Jurkat, Clone E6-1 (cell line): ENCODE measurements at regions not wholly inside any gene's neighbourhood (a gene's known extent, or its start where the extent isn't known, plus 50 kb on each side); places are given as distances from the start of the nearest gene placed in this dataset.

Experiments
- DNase-seq: peaks from one replicate; pipeline ENCODE4 v3.0.0-alpha.2; 2011; ENCODE audit warnings: low read depth, low spot score
- H3K4me3 ChIP-seq: 2 replicates; pipeline ENCODE4 v1.5.1; 2011; ENCODE audit warnings: mild to moderate bottlenecking, low read length, control low read depth, moderate library complexity

DNA sequence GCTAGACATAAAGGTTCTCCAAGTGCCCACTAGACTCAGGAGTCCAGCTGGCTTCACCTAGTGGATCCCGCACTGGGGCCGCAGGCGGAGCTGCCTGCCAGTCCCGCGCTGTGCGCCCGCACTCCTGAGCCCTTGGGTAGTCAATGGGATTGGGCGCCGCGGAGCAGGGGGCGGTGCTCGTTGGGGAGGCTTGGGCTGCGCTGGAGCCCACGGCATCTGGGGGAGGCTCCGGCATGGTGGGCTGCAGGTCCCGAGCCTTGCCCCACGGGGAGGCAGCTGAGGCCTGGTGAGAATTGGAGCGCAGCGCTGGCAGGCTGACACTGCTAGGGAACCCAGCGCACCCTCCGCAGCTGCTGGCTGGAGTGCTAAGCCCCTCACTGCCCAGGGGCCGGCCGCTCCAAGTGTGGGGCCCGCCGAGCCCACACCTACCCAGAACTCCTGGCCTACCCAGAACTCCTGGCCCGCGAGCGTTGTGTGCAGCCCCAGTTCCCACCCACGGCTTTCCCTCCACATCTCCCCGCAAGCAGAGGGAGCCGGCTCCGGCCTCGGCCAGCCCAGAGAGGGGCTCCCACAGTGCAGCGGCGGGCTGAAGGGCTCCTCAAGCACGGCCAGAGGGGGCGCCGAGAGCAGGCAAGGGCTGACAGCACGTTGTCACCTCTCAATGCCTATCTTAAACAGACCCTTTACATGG lies 260.7 kb upstream of the DMRT1 start:
- DNase-seq, result no peak
- H3K4me3 ChIP-seq, result no peak overlapping the region

DNA sequence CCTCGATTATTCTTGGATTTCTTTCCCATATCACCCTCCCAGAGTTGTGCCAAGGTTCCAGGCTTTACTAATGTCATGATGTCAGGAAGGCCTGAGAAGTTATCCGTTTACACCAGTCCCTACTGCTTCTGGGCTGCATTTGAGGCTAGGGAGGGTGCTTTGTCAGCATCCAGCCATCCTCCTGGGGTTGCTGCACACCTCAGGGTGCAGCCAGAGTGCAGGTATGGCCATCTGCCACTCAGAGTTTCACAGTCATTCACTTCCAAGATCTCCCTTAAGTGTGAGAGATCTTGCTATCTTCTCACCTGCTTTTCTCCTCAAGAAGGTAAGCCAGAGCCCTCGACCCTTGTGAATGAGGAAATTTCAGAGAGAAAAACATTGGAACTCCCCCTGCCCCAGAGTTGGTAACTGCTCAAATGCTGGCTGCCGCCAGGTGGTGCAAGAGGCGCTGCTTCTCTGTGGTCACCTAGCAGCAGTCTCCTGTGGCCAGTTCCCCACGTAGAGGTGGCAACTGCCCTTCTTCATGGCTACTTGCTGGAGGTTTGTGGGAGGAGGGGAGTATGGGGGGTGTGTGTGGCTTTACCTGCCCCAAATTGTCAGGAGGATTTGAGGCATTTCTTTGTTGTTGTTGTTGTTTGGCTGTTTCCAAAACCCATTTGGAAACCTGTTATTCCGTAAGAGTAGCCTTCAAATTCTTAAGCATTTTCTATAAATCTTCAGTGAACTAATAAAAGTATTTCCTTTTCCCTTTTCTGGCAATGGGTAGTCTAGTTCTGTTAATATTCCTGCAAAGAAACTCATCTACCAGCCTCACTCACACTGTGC lies 259.6 kb upstream of the DMRT1 start:
- no peak overlapping the region for H3K4me3 ChIP-seq
- DNase-seq, result no peak

DNA sequence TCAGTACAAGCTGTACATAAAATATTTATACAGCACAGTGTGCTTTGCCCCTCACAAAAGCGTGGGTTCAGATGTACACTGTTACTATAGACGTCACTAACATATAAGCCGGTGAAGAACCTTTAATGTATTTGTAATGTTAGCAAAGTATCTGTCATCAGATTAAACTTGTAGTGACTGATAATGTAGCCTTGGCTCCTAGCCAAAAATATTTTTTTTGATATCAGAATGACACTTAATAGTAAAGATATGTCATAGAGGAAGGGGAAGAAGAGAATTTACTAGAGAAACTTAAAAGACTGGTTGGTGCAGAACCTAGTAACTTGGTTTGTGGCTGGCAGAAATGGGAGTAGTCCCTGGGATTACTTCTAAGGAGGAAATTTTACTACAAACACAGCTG lies 258.7 kb upstream of the DMRT1 start:
- no peak for DNase-seq

DNA sequence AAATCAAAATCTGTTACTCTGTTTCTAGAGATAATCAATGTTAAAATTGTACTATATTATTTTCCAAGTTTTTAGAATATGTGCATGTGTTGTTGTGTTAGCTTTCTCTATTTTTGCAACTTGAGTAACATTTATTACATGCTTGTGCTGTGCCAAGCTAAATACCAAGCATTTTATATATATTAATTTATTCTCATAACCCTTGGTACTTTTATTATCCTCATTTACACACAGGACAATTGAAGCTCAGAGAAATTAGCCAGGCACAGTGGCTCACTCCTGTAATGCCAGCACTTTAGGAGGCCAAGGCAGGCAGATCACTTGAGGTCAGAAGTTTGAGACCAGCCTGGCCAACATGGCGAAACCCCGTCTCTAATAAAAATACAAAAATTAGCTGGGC lies 254.0 kb upstream of the DMRT1 start:
- H3K4me3 ChIP-seq, result no peak overlapping the region
- DNase-seq, result no peak

More for the DNA sequence above, 258.7 kb upstream of the DMRT1 start:
- no peak overlapping the region for H3K4me3 ChIP-seq

DNA sequence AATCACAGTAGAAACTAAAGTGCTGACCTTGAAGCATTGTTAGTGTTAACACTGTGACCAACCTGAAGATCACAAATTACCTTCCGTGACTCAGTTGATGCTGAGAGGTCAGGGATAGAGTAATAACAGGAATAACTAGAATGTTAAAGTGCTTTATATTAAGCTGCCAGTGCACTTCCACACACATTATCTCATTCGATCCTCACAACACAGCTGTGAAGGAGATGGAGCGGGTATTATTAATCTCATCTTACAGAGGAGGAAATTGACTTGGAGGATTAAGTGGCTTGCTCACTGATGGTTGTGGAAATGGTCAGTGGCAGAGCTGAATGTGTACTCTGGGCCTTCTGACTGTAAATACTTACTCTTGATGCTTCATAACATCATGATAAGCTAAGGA lies 252.5 kb upstream of the DMRT1 start:
- DNase-seq, result no peak

DNA sequence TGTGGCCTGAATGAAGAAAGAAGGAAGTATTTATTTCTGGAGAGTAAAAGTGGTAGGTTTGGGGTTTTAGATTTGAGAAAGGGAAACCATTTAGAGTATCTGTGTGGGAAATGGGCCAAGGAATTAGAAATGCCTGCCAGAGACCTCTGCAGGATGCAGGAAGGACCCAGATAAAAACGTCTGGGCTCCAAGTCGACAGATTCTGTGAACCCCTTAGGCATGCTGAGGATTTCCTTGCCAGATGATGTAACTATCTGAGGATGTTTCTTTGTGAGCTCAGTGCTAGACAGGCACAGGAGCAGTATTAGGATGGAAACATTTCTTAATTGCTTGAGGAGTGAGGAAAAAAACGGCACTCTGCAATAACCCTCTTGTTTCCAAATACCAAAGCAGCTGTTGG lies 251.8 kb upstream of the DMRT1 start:
- H3K4me3 ChIP-seq, result no peak overlapping the region
- DNase-seq, result no peak

More for the DNA sequence above, 252.5 kb upstream of the DMRT1 start:
- H3K4me3 ChIP-seq, result no peak overlapping the region

DNA sequence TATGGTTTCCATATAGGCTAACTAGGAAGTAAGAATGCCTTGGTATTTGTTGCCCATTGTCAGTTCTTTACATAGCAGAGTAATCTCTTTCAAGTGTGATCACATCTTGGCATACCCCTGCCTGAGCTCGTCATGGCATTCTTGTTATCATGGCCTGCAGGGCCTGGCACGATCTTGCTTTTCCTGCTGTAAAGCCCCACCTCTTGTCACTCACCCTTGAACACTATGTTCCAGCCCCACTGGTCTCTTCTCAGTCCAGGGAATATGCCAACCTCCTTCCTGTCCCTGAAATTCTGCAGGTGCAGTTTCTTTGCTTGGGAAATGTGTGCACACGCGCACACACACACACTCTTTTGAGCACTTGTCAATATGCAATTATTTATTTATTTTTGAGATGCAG lies 250.2 kb upstream of the DMRT1 start:
- H3K4me3 ChIP-seq, result no peak overlapping the region
- no peak for DNase-seq

DNA sequence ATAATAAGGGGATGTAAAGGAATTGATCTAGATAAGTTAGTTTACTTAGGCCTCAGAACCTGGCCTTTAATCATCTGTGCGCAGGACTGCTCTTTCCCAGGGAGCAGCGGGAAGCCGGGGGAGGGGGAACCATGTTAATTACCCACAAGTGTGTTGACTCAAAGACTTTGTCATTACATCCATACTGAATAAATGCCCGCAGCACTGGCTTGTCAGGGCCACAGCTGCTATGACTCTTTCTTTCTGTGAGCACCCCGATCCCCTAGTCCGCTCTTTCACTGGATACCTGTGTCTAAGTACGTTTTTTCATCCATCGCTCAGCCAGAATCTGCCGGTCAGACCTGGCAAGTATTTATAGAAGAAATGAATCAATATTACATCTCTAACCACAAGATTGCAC lies 249.3 kb upstream of the DMRT1 start:
- no peak for DNase-seq
- no peak overlapping the region for H3K4me3 ChIP-seq

DNA sequence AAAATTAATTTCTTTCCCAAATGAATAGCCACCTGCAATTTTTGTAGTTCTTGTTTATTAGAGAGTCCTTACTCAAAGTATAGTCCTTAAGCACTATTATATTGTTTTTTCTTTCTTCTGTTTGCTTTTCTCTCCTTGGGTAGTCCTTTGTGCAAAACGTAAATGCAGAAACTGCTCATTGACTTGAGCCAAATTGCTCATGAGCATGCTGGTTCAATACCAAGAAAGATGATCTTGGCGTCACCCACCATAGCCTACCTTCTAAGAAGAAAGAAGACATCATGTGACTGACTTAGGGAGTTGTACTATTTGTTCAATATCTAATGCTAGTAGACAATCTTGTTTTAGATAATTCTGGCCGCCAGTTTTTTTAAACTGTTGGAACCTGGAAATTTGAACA lies 248.8 kb upstream of the DMRT1 start:
- DNase-seq, result no peak
- no peak overlapping the region for H3K4me3 ChIP-seq

DNA sequence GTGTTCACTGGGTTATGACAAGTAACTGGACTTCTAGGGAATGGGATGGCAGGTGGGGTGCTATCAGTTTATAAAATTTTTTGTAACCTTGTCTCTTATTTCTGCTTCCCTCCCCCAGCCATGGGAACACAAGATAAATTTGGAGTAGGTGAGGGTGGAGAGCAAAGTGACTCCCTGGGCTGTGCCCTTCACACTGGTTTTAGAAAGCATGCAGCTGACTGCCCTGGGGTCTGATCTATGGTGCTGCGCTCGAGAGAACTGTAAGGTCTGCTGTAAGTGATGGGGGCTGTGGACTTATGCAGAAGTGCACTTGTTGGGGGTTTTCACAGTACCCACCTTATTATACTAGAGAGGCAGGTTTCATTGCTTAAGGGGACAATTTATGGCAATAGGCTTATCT lies 247.7 kb upstream of the DMRT1 start:
- no peak overlapping the region for H3K4me3 ChIP-seq
- no peak for DNase-seq

DNA sequence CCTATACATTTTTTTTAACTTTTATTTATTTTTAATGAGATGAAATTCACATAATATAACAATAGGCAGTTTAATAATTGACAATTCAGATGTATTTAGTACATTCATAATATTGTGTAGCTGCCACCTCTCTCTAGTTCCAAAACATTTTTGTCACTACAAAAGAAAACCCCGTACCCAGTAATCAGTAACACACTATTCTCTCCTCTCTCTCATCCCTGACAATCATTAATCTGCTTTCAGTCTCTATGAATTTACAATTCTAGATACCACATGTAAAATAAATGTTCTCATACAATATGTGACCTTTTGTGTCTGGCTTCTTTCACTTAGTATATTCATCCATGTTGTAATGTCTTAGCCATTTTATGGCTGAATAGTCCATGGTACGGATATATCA lies 244.8 kb upstream of the DMRT1 start:
- DNase-seq, result no peak
- no peak overlapping the region for H3K4me3 ChIP-seq

DNA sequence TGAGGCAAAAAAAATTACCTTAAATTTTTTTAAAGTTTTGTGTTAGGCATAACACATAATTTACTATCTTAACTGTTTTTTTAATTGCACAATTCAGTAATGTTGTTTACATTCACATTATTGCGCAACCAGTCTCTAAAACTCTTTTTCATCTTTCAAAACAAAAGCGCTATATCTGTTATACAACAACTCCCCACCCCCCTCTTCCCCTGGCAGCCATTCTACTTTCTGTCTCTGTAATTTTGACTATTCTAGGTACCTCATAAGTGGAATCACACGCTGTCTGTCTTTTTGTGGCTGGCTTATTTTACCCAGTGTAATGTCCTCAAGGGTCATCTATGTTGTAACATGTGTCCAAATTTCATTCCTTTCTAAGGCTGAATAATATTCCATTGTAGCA lies 241.5 kb upstream of the DMRT1 start:
- DNase-seq, result no peak

DNA sequence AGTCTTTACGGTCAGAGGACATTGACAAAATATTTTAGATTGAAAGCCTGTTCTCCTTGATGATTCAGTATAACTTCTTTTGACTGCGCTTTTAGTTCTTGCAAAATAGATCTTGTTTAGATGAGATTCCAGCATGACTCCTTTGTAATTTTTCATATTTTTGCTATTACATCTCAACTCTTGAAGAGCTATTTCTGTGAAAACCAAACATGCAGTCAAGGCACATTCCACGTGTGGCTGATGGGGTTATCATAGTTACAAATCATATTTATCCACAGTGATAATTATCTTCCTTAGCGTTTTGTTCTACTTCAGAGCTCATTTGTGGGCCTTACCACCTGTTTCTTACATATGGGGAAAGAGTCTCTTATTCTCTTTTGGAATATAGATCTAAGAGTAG lies 238.8 kb upstream of the DMRT1 start:
- no peak for DNase-seq
- H3K4me3 ChIP-seq, result no peak overlapping the region

More for the DNA sequence above, 241.5 kb upstream of the DMRT1 start:
- no peak overlapping the region for H3K4me3 ChIP-seq

DNA sequence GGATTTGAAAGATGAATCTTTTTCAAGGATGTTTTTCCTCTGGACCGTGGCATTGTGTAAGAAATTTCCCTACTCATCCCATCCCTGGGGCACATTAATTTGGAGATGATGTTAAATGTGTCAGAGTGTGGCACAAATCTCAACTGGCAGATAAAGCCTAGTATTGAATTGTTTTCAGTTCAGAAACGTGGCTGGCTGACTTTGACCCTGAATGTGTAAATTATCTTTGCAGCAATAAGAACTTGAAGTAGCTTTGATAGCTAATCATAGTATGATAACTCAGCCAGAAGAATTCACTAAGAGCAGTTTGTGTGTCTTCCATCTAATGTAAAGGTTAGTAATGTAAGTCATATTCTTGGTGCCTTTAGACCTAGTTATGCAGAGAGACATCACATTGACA lies 238.4 kb upstream of the DMRT1 start:
- H3K4me3 ChIP-seq, result no peak overlapping the region
- DNase-seq, result no peak

DNA sequence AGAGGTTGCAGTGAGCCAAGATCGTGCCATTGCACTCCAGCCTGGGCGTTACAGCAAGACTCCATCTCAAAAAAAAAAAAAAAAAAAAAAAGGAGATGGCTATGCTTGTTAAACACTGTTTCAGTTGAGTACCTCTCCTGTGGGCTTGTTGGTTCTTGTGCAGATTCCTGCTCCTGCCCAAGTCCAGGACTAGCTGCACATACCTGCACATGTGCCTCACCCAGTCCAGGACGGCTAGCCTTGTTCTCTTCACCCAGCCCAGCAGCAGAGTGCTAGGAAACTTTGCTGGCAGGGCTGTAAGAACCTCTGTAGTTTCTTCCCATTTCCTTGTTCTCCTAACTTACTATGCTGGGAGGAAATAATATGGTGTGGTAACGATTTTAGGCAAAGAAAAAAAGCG lies 234.1 kb upstream of the DMRT1 start:
- no peak for DNase-seq
- H3K4me3 ChIP-seq, result no peak overlapping the region

DNA sequence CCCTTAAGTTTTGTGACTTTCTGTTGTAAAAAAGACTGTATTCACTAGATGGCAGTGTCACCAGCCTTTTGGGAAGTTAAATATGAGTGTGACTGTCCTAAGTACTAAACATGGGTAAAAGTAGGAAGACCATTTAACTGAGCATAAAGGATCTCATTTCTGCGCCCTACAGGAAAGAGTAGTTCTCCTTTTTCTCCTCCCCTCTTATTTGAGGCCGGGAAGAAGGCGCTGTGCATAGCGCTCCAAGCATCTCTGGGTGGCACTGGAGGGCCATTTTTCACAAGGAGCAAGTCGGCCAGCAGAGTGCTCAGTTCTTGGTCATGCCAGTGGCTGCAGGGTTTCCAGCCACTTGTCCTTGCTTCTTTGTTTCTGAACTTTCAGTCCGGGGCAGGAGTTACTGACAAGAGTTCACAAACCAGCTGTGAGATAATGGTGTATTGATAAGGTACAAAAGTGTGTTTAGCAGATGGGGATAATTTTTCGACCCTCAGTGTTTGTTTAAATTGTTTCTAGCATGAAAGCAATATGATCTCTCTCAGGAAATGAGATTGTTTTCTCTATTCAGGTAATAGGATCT lies 227.6 kb upstream of the DMRT1 start:
- peak; percentile 63 for DNase-seq
- H3K4me3 ChIP-seq, result no peak overlapping the region

DNA sequence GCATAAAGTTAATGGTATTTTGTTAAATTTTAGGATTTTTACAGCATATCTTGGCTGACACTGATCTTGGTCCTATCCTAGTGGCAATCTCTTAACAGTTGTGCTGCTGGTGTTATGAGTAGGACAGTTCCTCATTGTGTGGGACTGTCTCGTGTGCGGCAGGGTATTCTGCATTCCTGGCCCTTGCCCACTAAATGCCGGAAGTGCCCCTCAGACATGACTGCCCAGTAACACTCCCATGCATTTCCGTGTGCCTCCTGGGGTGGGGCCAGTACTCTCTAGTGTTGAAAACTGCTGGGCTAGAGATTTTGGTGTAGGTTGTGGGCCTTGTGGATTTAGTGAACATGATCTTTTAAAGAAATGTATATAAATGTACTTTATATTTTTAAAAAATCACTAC lies 227.1 kb upstream of the DMRT1 start:
- H3K4me3 ChIP-seq, result no peak overlapping the region
- no peak for DNase-seq

DNA sequence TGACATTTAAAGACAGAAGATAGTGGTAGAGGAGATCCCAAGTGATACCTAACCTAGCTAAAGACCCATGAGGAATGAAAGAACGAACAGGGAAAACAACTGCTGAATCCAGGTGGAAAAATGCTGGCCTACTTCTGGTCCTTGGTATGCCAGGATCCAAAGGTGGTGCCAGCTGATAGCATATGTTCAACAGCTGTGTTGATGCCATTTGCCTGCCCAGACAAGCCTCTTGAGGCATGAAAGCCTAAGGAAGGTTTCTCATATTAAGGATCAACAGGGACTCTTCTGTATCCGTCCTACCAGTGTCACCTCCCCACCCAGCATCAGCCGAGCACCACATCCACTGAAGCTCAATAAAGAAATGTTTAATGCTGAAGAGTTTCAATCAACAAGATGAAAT lies 225.7 kb upstream of the DMRT1 start:
- DNase-seq, result no peak

DNA sequence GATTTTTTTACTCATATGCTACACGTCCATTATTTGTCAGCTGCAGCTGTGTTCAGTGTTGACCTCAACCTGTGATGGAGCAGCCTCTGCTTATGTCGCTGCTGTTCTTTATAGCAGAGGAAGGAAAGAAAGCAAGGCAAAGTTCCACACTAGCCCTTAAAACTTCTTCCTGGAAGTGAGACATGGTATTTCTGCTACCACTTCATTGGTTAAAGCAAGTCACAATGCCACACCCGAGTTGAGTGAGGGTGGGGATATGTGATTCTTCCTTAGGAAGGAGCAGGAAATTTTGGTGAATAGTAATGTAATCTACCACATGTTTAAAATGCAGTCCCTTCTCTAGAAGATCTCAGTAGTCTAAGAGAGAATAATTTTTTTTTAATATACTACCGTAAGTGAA lies 224.8 kb upstream of the DMRT1 start:
- DNase-seq, result no peak
- H3K4me3 ChIP-seq, result no peak overlapping the region

More for the DNA sequence above, 225.7 kb upstream of the DMRT1 start:
- no peak overlapping the region for H3K4me3 ChIP-seq

DNA sequence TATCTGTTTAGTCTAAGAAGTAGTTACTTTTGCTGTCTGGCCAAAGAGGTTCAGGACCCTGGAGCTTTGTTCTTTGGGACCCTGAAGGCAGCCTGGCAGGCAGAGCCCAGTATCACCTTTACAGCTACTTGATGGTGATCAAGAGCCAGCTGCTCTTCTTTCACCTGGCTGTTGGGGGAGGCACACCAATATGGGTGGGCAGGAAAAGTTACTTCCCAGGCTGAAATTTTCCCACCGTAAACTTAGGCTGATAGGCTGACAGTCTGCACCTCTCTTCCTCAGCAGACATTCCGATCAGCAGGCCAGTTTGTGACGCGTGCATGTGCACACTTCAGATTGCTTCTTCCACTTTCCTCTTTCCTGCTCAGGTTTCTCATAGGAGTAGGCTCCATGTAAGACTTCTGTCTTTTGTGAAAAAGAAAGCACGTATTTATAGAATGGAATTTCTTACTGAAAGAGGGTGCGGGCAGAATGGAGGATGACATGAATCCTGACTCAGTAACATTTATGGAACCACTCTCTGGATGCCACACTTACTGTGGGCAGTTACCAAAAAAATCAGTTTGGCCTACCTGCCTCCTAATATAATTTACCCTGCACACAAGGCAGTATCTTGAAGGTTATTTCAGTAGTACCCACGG lies 223.9 kb upstream of the DMRT1 start:
- no peak for DNase-seq
- H3K4me3 ChIP-seq, result no peak overlapping the region
